ENCODE measurements at regions not wholly inside any gene's neighbourhood (a gene's known extent, or its start where the extent isn't known, plus 50 kb on each side); places are given as distances from the start of the nearest gene placed in this dataset.

- TF ChIP-seq CTCF (conservative IDR thresholded peaks at IDR 0.05; ENCODE audit: low read depth, low read length) (no peak), EZH2 (IDR thresholded peaks at IDR 0.05; ENCODE audit: low read length, unreplicated experiment) (no peak)
Observed at GRCh38 chr1:95506736-95507414, 272.9 kb downstream of the RWDD3 start.
